Endothelial cell of umbilical vein (primary cell): ENCODE measurements at regions not wholly inside any gene's neighbourhood (a gene's known extent, or its start where the extent isn't known, plus 50 kb on each side); places are given as distances from the start of the nearest gene placed in this dataset.

ENCODE experiments used
- BruUV-seq: library from RNA; stranded (reverse); fragments of 400-500 nt; replicated peaks from 2 replicates; lab custom pipeline; 2021; lab: Mats Ljungman, UMichigan
- CTCF ChIA-PET: fragments of 300-600, 350-600 bp; sonication (Branson Sonifier 250); formaldehyde crosslinking; loops from one replicate; lab custom pipeline; 2021; ENCODE audit warnings: antibody characterized with exemption, inconsistent platforms; lab: Charles Lee
- POLR2A ChIA-PET: fragments of 300-600, 350-600 bp; sonication (Branson Sonifier 250); formaldehyde crosslinking; loops from one replicate; lab custom pipeline; 2021; ENCODE audit warnings: antibody characterized with exemption, inconsistent platforms; lab: Charles Lee
- DNase-seq: peaks from one replicate; pipeline ENCODE4 v3.0.0-alpha.2; 2011; ENCODE audit warnings: low read depth, low spot score
- FAIRE-seq: peaks from 2 replicates; lab custom pipeline; 2011; peaks lifted over from hg19 to GRCh38; lab: Jason Lieb, UNC
- H2AFZ ChIP-seq: 2 replicates; pipeline ENCODE4 v1.6.0; 2012; ENCODE audit warnings: low read depth, low read length, control low read depth, inconsistent platforms
- H3K27ac ChIP-seq: 2 replicates; pipeline ENCODE4 v1.5.1; 2011; ENCODE audit warnings: low read depth, mild to moderate bottlenecking, control low read depth, low read length, moderate library complexity; ENCODE audit not compliant: insufficient read depth
- H3K27me3 ChIP-seq, 2 experiments: 2 replicates each; pipeline versions ENCODE4 v1.6.0 to v1.6.1; 2011; ENCODE audit warnings: low read length in 2 of 2, mixed read lengths in 1 of 2; ENCODE audit not compliant: control insufficient read depth in 2 of 2, insufficient read depth in 2 of 2
- H3K36me3 ChIP-seq, 2 experiments: 2 replicates in 1 of 2; 3 replicates in 1 of 2; pipeline ENCODE4 v1.5.1; 2011; ENCODE audit warnings: low read length in 2 of 2, mild to moderate bottlenecking in 1 of 2, moderate library complexity in 1 of 2; ENCODE audit not compliant: control insufficient read depth in 2 of 2, insufficient read depth in 2 of 2; ENCODE audit errors: extremely low read depth in 1 of 2
- H3K4me1 ChIP-seq: 3 replicates; pipeline ENCODE4 v1.5.1; 2011; ENCODE audit warnings: mild to moderate bottlenecking, low read length; ENCODE audit not compliant: control insufficient read depth, insufficient read depth; ENCODE audit errors: extremely low read depth
- H3K4me2 ChIP-seq: 2 replicates; pipeline ENCODE4 v1.6.1; 2011; ENCODE audit warnings: low read length, control low read depth, mixed read lengths; ENCODE audit not compliant: insufficient read depth
- H3K4me3 ChIP-seq, 3 experiments: fragments of 200-600 bp in 1 of 3; sonication (generic), shearing (Covaris generic) in 1 of 3; replicated peaks in 1 of 3; 2 replicates each; pipeline ENCODE4 v1.5.1; 2011 to 2016; ENCODE audit warnings: control low read depth in 3 of 3, low read length in 3 of 3, mild to moderate bottlenecking in 2 of 3, inconsistent platforms in 1 of 3, low read depth in 1 of 3, moderate library complexity in 1 of 3; ENCODE audit not compliant: insufficient read depth in 1 of 3
- H3K79me2 ChIP-seq: 2 replicates; pipeline ENCODE4 v1.6.0; 2012; ENCODE audit warnings: low read length, inconsistent platforms; ENCODE audit not compliant: control insufficient read depth, insufficient read depth
- H3K9ac ChIP-seq: replicated peaks from 2 replicates; pipeline ENCODE3; 2011; ENCODE audit warnings: low read length, control low read depth; ENCODE audit not compliant: insufficient read depth; ENCODE audit errors: extremely low read depth
- H3K9me1 ChIP-seq: replicated peaks from 3 replicates; pipeline ENCODE4 v1.6.0; 2011; ENCODE audit warnings: mild to moderate bottlenecking, low read length; ENCODE audit not compliant: control insufficient read depth, insufficient read depth; ENCODE audit errors: extremely low read depth
- H3K9me3 ChIP-seq: replicated peaks from 2 replicates; pipeline ENCODE4 v1.5.1; 2012; ENCODE audit warnings: low read length, inconsistent platforms; ENCODE audit not compliant: control insufficient read depth, insufficient read depth
- H4K20me1 ChIP-seq: replicated peaks from 2 replicates; pipeline ENCODE3; 2011; ENCODE audit warnings: mild to moderate bottlenecking, low read length; ENCODE audit not compliant: control insufficient read depth, insufficient read depth; ENCODE audit errors: extremely low read depth
- JUN ChIP-seq: IDR thresholded peaks from 2 replicates; pipeline ENCODE4 v1.6.1; 2011; ENCODE audit warnings: borderline replicate concordance, low read depth; ENCODE audit not compliant: insufficient read length, insufficient read depth
- MAX ChIP-seq: IDR thresholded peaks from 2 replicates; pipeline ENCODE4 v1.6.1; 2011; ENCODE audit not compliant: insufficient read depth, insufficient read length
- dilution Hi-C: fragments of 300-500 bp; cut with MboI; formaldehyde crosslinking; loops from one replicate; pipeline ENCODE4 v1.15.0; 2019; ENCODE audit warnings: low sequenced_read_pairs; ENCODE audit not compliant: extremely low pct_ligation_motif_present
- intact Hi-C: fragments of 100-400 bp; cut with micrococcal nuclease; formaldehyde crosslinking; loops from one replicate; pipeline ENCODE4 v1.10.0; 2022

- Histone ChIP-seq H3K9me1 (no peaks in the 10 kb centered on the region), H3K79me2 (no peaks in the 10 kb centered on the region), H4K20me1 (no peaks in the 10 kb centered on the region), H3K27me3 (no peaks in the 10 kb centered on the region), H3K4me3 (no peak overlapping the region), H3K9ac (no peak overlapping the region), H3K4me2 (no peak overlapping the region), H3K36me3 (no peaks in the 10 kb centered on the region), H3K27ac (no peak overlapping the region), H3K9me3 (peaks cover 9% of the 10 kb centered on the region), H2AFZ (no peak overlapping the region), H3K4me1 (no peaks in the 10 kb centered on the region)
- DNase-seq (no peak), FAIRE-seq (no peak)
- intact Hi-C loops (no loop called here), dilution Hi-C loops (no loop called here)
- ChIA-PET POLR2A (no interaction called here), CTCF (no interaction called here)
- BruUV-seq = no TSS peak
- TF ChIP-seq MAX = no peak
Measured at GRCh38 chr2:5950736-5951135, 258.6 kb downstream of the SOX11 start.

GRCh38 chr2:5951471-5951870, 259.3 kb downstream of the SOX11 start:
- H3K4me1 ChIP-seq = no peaks in the 10 kb centered on the region
- H3K36me3 ChIP-seq = no peaks in the 10 kb centered on the region
- dilution Hi-C loops (no loop called here), intact Hi-C loops (no loop called here)
- no peak overlapping the region for H3K4me2 ChIP-seq
- no peak overlapping the region for H3K4me3 ChIP-seq
- no peak overlapping the region for H2AFZ ChIP-seq
- ChIA-PET POLR2A (no interaction called here), CTCF (no interaction called here)
- H3K9me3 ChIP-seq = peaks cover 9% of the 10 kb centered on the region
- TF ChIP-seq JUN = no peak
- H3K79me2 ChIP-seq = no peaks in the 10 kb centered on the region
- H4K20me1 ChIP-seq = no peaks in the 10 kb centered on the region
- no peaks in the 10 kb centered on the region for H3K27me3 ChIP-seq
- H3K9ac ChIP-seq = no peak overlapping the region
- no TSS peak for BruUV-seq
- no peaks in the 10 kb centered on the region for H3K9me1 ChIP-seq
- no peak overlapping the region for H3K27ac ChIP-seq
- DNase-seq (no peak), FAIRE-seq (no peak)
